Trophoblast cell (in vitro differentiated cells and primary cell): ENCODE measurements at regions not wholly inside any gene's neighbourhood (a gene's known extent, or its start where the extent isn't known, plus 50 kb on each side); places are given as distances from the start of the nearest gene placed in this dataset.

Source experiments
- DNase-seq, 2 donors: peaks; one replicate each; pipeline ENCODE4 v3.0.0-alpha.2; 2016
- H2AFZ ChIP-seq: 2 replicates; pipeline ENCODE4 v1.6.1; 2013; ENCODE audit warnings: low read length, moderate library complexity, mild to moderate bottlenecking; ENCODE audit not compliant: insufficient read depth, poor library complexity
- H2AK5ac ChIP-seq: 2 replicates; pipeline ENCODE4 v1.6.1; 2013; ENCODE audit warnings: mild to moderate bottlenecking, low read length
- H2BK120ac ChIP-seq: 2 replicates; pipeline ENCODE4 v1.6.1; 2013; ENCODE audit warnings: low read length, mild to moderate bottlenecking, moderate library complexity; ENCODE audit not compliant: insufficient read depth, poor library complexity
- H2BK12ac ChIP-seq: 2 replicates; pipeline ENCODE4 v1.6.1; 2013; ENCODE audit warnings: mild to moderate bottlenecking, low read length, moderate library complexity
- H2BK5ac ChIP-seq: 2 replicates; pipeline ENCODE4 v1.6.1; 2013; ENCODE audit warnings: low read length, low read depth, moderate library complexity, mild to moderate bottlenecking; ENCODE audit not compliant: poor library complexity
- H3K14ac ChIP-seq: 2 replicates; pipeline ENCODE4 v1.6.1; 2013; ENCODE audit warnings: mild to moderate bottlenecking, low read length
- H3K18ac ChIP-seq: 2 replicates; pipeline ENCODE4 v1.6.1; 2013; ENCODE audit warnings: mild to moderate bottlenecking, low read length
- H3K23ac ChIP-seq: 2 replicates; pipeline ENCODE4 v1.6.1; 2013; ENCODE audit warnings: low read length
- H3K27ac ChIP-seq: 2 replicates; pipeline ENCODE4 v1.5.1; 2013; ENCODE audit warnings: low read depth, mild to moderate bottlenecking, inconsistent platforms, low read length, moderate library complexity
- H3K27me3 ChIP-seq: 2 replicates; pipeline ENCODE4 v1.6.1; 2013; ENCODE audit warnings: inconsistent platforms, mild to moderate bottlenecking, low read length, moderate library complexity; ENCODE audit not compliant: insufficient read depth
- H3K36me3 ChIP-seq, 2 experiments: 1 replicate in 1 of 2; 2 replicates in 1 of 2; pipeline ENCODE4 v1.6.1; 2013; ENCODE audit warnings: low read length in 2 of 2, mild to moderate bottlenecking in 2 of 2, moderate library complexity in 1 of 2; ENCODE audit not compliant: insufficient read depth in 2 of 2, control insufficient read depth in 1 of 2
- H3K4ac ChIP-seq: 2 replicates; pipeline ENCODE4 v1.6.1; 2013; ENCODE audit warnings: low read depth, mild to moderate bottlenecking, low read length, moderate library complexity
- H3K4me1 ChIP-seq, 2 experiments: 1 replicate in 1 of 2; 2 replicates in 1 of 2; pipeline ENCODE4 v1.6.1; 2013; ENCODE audit warnings: low read length in 2 of 2, mild to moderate bottlenecking in 2 of 2, moderate library complexity in 1 of 2; ENCODE audit not compliant: insufficient read depth in 2 of 2, control insufficient read depth in 1 of 2
- H3K4me2 ChIP-seq: 2 replicates; pipeline ENCODE4 v1.6.1; 2013; ENCODE audit warnings: inconsistent platforms, mild to moderate bottlenecking, low read length, moderate library complexity
- H3K4me3 ChIP-seq: 2 replicates; pipeline ENCODE4 v1.5.1; 2013; ENCODE audit warnings: mild to moderate bottlenecking, low read depth, low read length, inconsistent platforms
- H3K79me1 ChIP-seq: one replicate; pipeline ENCODE4 v1.6.1; 2013; ENCODE audit warnings: low read length
- H3K79me2 ChIP-seq: 2 replicates; pipeline ENCODE4 v1.6.1; 2013; ENCODE audit warnings: low read length, mild to moderate bottlenecking; ENCODE audit not compliant: control insufficient read depth, insufficient read depth, poor library complexity
- H3K9ac ChIP-seq: 2 replicates; pipeline ENCODE4 v1.6.1; 2013; ENCODE audit warnings: mild to moderate bottlenecking, low read length
- H3K9me3 ChIP-seq: 2 replicates; pipeline ENCODE4 v1.6.1; 2013; ENCODE audit warnings: low read depth, mild to moderate bottlenecking, control low read depth, inconsistent platforms, low read length; ENCODE audit not compliant: insufficient read depth
- H4K12ac ChIP-seq: 2 replicates; pipeline ENCODE4 v1.6.1; 2013; ENCODE audit warnings: low read depth, mild to moderate bottlenecking, low read length, moderate library complexity
- H4K8ac ChIP-seq: 2 replicates; pipeline ENCODE4 v1.6.1; 2013; ENCODE audit warnings: low read depth, mild to moderate bottlenecking, low read length, moderate library complexity
- H4K91ac ChIP-seq: one replicate; pipeline ENCODE4 v1.6.1; 2013; ENCODE audit warnings: low read depth, mild to moderate bottlenecking, low read length, moderate library complexity
- WGBS: extraction: QIAGEN DNeasy Blood & Tissue Kit; methylation state at CpG from one replicate; pipeline ENCODE4 v1.1.7; 2013; ENCODE audit warnings: missing lambda C conversion rate; ENCODE audit not compliant: insufficient read length, insufficient coverage; ENCODE audit errors: extremely low coverage; 5-methylcytosine and 5-hydroxymethylcytosine counted together

GRCh38 chr11:114924042-114924441 is 245.7 kb downstream of the NXPE2 start:
- H2BK120ac ChIP-seq: no peak overlapping the region
- peak in 1 of 2 donors; percentile 2 for DNase-seq
- H4K91ac ChIP-seq: no peak overlapping the region
- H4K12ac ChIP-seq: no peak overlapping the region
- no peak overlapping the region for H3K4me2 ChIP-seq
- H3K4ac ChIP-seq: no peak overlapping the region
- no peak overlapping the region for H2AK5ac ChIP-seq
- no peak overlapping the region for H3K9ac ChIP-seq
- no peak overlapping the region for H3K23ac ChIP-seq
- H2BK12ac ChIP-seq: no peak overlapping the region
- H3K14ac ChIP-seq: no peak overlapping the region
- no peaks in the 10 kb centered on the region for H3K79me2 ChIP-seq
- H2AFZ ChIP-seq: no peak overlapping the region
- peaks cover 3% of the 10 kb centered on the region for H3K9me3 ChIP-seq
- H3K27me3 ChIP-seq: no peaks in the 10 kb centered on the region
- no peaks in the 10 kb centered on the region for H3K36me3 ChIP-seq
- peaks cover 0 to 3% of the 10 kb centered on the region in 2 experiments for H3K4me1 ChIP-seq
- no peak overlapping the region for H3K4me3 ChIP-seq
- no peak overlapping the region for H4K8ac ChIP-seq
- H2BK5ac ChIP-seq: no peak overlapping the region
- no peaks in the 10 kb centered on the region for H3K79me1 ChIP-seq
- no peak overlapping the region for H3K27ac ChIP-seq
- H3K18ac ChIP-seq: no peak overlapping the region

- Histone ChIP-seq H3K9me3 (peaks cover 3% of the 10 kb centered on the region), H2BK12ac (no peak overlapping the region), H2AFZ (no peak overlapping the region), H3K4ac (no peak overlapping the region), H3K18ac (no peak overlapping the region), H3K23ac (no peak overlapping the region), H3K9ac (no peak overlapping the region), H2BK5ac (no peak overlapping the region), H4K8ac (no peak overlapping the region), H4K12ac (no peak overlapping the region), H3K27me3 (no peaks in the 10 kb centered on the region), H3K14ac (no peak overlapping the region), H3K4me2 (no peak overlapping the region), H2BK120ac (no peak overlapping the region), H3K4me1 (peaks cover 4 to 7% of the 10 kb centered on the region in 2 experiments), H3K79me2 (no peaks in the 10 kb centered on the region), H4K91ac (no peak overlapping the region), H3K36me3 (no peaks in the 10 kb centered on the region), H2AK5ac (no peak overlapping the region), H3K4me3 (no peak overlapping the region), H3K27ac (no peak overlapping the region), H3K79me1 (no peaks in the 10 kb centered on the region)
- DNase-seq: no peak
- no CpG with 5 or more reads among the region's 2 CpGs for WGBS
Measured at GRCh38 chr11:114925591-114925990, 247.3 kb downstream of the NXPE2 start.

DNA sequence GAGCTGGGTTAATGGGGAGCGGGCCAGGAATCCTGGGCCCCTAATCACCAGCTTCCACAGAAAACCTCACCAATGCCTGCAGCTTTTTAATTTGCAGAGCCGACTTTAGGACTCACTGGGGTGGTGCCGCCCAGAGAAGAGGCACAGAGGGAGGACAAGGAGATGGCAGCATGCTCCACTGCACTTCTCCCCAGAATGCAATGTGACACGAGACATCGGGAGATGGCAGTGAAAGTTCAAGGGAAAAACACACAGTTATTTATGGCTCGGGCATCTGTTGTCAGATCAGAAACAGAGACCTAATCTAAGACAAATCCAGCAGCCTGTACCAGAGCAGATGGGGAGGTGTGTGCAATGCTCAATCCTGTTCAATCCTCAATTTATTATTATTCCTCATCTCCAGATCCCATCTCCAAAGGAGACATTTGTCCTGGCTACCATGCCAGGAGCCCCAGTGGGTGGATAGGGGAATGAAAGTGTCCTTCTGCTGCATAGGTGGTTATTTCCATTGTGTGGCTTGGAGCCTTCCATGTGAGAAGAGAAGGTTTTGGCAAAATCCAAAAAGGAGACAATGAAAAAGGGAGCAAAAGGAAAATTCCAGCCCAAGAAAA is 250.0 kb downstream of the NXPE2 start:
- Histone ChIP-seq H2AK5ac (no peak overlapping the region), H3K27me3 (no peaks in the 10 kb centered on the region), H2AFZ (no peak overlapping the region), H4K12ac (no peak overlapping the region), H3K79me2 (no peaks in the 10 kb centered on the region), H3K79me1 (no peaks in the 10 kb centered on the region), H3K36me3 (no peaks in the 10 kb centered on the region), H2BK5ac (no peak overlapping the region), H3K4me1 (peaks cover 4 to 7% of the 10 kb centered on the region in 2 experiments), H3K27ac (no peak overlapping the region), H3K4me2 (no peak overlapping the region), H3K9me3 (peaks cover 3% of the 10 kb centered on the region), H2BK12ac (no peak overlapping the region), H3K18ac (no peak overlapping the region), H4K91ac (no peak overlapping the region), H4K8ac (no peak overlapping the region), H3K4me3 (no peak overlapping the region), H3K9ac (no peak overlapping the region), H3K14ac (no peak overlapping the region), H3K4ac (no peak overlapping the region), H3K23ac (no peak overlapping the region), H2BK120ac (no peak overlapping the region)
- WGBS: no CpG with 5 or more reads among the region's 6 CpGs
- DNase-seq: no peak

- Histone ChIP-seq H3K4me2 (no peak overlapping the region), H3K36me3 (no peaks in the 10 kb centered on the region), H3K4ac (no peak overlapping the region), H3K4me1 (peaks cover 4 to 7% of the 10 kb centered on the region in 2 experiments), H3K79me1 (no peaks in the 10 kb centered on the region), H3K14ac (no peak overlapping the region), H3K79me2 (no peaks in the 10 kb centered on the region), H3K9me3 (peaks cover 3% of the 10 kb centered on the region), H3K4me3 (no peak overlapping the region), H3K23ac (no peak overlapping the region), H2AFZ (no peak overlapping the region), H2BK120ac (no peak overlapping the region), H3K18ac (no peak overlapping the region), H3K9ac (no peak overlapping the region), H2BK12ac (no peak overlapping the region), H4K12ac (no peak overlapping the region), H2BK5ac (no peak overlapping the region), H2AK5ac (no peak overlapping the region), H3K27ac (no peak overlapping the region), H4K91ac (no peak overlapping the region), H4K8ac (no peak overlapping the region), H3K27me3 (no peaks in the 10 kb centered on the region)
- DNase-seq: no peak
- WGBS: no CpG with 5 or more reads among the region's 9 CpGs
Measured at GRCh38 chr11:114929351-114930000, 251.1 kb downstream of the NXPE2 start.
